ENCODE measurements at regions not wholly inside any gene's neighbourhood (a gene's known extent, or its start where the extent isn't known, plus 50 kb on each side); places are given as distances from the start of the nearest gene placed in this dataset.

GRCh38 chrX:13147147-13147546 lies 102.7 kb upstream of the FAM9C start:
- TF ChIP-seq CTCF (IDR thresholded peaks at IDR 0.05) (no peak), E2F5 (CRISPR knock-in tag; IDR thresholded peaks at IDR 0.05) (no peak), ZNF263 (CRISPR knock-in tag; IDR thresholded peaks at IDR 0.05; ENCODE audit: low read depth) (no peak), ESRRA (CRISPR knock-in tag; IDR thresholded peaks at IDR 0.05; ENCODE audit: borderline replicate concordance) (no peak), MLX (CRISPR knock-in tag; IDR thresholded peaks at IDR 0.05) (no peak), TEAD4 (CRISPR knock-in tag; IDR thresholded peaks at IDR 0.05) (no peak), OVOL2 (CRISPR knock-in tag; IDR thresholded peaks at IDR 0.05; ENCODE audit: borderline replicate concordance) (no peak), ZNF121 (CRISPR knock-in tag; IDR thresholded peaks at IDR 0.05) (no peak), NR2C2 (CRISPR knock-in tag; IDR thresholded peaks at IDR 0.05) (no peak), ZNF232 (CRISPR knock-in tag; IDR thresholded peaks at IDR 0.05) (no peak)

All from WTC11 (cell line).